NCI-H1092 (cell line): ENCODE measurements at regions not wholly inside any gene's neighbourhood (a gene's known extent, or its start where the extent isn't known, plus 50 kb on each side); places are given as distances from the start of the nearest gene placed in this dataset.
"Not testable (repeated sequence)": the region's sequence is repeated elsewhere in the genome, so short reads cannot be mapped to it uniquely, and the experiment has no call there.

Source experiments
- DNase-seq: peaks from one replicate; lab custom pipeline; 2025; lab: John Stamatoyannopoulos, UW

DNA sequence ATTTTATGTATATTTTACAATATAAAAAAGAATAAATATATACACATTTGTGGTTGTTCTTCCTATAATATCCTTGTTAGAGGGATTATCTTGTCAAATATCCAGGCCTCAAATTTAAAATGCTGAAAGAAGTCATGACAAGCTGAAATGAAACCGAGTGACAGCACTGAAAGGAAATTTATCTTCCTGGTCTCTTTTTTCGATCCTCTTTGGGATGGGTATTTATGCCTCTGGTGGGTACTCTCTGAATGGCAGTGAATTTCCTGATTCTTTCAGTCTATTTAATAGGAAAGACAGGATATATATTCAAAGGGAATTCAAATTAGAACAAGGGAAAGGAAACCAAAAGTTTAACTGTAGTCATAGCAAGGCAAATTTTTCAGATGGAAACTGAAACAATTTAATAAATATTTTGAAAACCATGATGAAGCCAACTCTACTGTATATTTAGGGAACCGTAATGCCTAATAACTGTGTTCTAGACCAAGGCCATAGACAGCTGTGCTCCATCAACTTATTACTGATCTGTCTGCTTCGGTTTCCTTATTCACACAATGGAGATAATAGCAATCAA, 97.9 kb downstream of the DLEU7 start:
- DNase-seq: no peak

DNA sequence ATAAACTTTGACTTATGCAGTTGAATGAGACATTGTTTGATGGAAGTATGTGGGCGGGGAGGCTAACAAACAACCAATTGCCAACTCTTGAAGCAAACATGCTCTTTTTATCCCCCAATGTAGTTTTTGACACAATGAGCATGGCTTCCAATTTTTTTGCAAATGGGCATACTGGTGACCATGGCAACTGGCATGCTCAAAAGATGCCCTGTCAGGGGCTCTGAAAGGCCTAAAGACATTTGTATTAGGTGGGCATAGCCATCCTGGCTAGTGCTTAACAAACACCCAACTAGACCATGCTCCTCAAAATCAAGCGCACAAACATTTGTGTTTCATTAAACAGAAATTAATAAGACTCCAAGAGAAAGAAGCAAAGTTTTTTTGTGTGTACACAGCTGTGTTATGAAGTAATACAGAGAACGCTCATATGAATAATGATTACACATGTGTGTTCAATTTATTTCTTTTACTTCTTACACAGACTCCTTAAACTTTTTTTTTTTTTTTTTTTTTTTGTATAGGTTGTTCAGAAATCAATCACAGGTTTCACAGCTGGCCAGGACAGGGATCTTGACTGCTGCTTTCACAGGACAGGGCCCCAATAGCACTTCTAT, 95.6 kb downstream of the DLEU7 start:
- DNase-seq: no peak

DNA sequence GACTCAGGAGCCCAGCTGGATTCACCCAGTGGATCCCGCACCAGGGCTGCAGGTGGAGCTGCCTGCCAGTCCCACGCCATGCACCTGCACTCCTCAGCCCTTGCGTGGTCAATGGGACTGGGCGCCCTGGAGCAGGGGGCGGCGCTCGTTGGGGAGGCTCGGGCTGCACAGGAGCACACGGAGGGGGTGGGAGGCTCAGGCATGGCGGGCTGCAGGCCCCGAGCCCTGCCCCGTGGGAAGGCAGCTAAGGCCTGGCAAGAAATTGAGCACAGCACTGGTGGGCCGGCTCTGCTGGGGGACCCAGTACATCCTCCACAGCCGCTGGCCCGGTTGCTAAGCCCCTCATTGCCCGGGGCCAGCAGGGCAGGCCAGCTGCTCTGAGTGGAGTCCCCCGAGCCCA, 90.3 kb downstream of the DLEU7 start:
- not testable (repeated sequence) for DNase-seq

DNA sequence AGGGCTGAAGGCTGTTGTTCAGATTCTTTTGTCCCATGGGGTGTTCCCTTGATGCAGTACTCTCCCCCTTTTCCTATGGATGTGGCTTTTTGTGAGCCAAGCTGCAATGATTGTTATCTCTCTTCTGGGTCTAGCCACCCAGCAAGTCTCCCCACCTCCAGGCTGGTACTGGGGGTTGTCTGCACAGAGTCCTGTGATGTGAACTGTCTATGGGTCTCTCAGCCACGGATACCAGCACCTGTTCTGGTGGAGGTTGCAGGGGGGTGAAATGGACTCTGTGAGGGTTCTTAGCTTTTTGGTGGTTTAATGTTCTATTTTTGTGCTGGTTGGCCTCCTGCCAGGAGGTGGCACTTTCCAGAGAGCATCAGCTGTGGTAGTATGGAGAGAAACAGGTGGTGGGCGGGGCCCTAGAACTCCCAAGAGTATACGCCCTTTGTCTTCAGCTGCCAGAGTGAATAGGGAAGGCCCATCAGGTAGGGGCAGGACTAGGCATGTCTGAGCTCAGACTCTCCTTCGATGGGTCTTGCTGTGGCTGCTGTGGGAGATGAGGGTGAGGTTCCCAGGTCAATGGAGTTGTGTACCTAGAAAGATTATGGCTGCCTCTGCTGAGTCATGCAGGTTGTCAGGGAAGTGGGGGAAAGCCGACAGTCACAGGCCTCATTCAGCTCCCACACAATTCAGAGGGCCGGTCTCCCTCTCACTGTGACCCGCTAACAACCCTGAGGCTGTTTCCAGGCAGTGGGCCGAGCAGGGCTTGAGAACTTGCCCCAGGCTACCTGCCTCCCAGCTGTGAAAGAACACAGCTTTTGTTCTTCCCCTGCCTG, 87.4 kb downstream of the DLEU7 start:
- DNase-seq: not testable (repeated sequence)

DNA sequence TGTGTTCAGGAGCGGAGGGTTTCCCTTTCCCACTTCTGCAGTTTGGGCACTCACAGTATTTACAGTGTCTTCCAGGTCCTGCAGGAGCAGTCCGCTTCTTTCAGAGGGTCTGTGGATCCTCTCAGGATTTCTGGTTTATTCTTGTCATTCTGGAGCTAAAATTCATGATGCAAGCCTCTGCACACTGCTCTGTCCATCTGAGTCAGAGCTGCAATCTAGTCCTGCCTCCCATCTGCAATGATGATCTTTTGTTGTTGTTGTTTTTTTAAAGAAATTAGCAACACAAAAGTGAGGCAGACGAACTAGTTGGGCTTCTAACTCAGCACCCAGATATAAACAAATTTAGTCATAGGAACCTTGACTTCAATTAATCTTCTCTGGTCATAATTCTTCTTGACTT, 86.5 kb downstream of the DLEU7 start:
- no peak for DNase-seq

DNA sequence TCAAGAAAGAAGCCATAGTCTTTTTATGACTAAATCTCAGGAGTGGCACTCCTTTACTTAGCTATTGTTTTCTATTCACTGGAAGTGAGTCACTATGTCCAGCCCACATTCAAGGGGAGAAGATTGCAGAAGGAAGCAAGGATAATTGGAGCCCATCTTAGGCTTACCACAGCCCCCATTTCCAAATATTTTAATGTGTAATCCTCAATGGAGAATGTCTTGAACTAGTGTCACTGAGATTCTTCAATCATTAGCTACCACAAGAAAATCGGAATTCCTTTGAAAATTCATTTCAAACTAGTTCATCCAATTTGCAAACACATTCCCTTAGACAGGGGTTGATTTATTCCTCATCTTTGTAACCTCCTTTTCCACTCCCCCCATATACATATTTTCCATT, 84.7 kb downstream of the DLEU7 start:
- DNase-seq: no peak

DNA sequence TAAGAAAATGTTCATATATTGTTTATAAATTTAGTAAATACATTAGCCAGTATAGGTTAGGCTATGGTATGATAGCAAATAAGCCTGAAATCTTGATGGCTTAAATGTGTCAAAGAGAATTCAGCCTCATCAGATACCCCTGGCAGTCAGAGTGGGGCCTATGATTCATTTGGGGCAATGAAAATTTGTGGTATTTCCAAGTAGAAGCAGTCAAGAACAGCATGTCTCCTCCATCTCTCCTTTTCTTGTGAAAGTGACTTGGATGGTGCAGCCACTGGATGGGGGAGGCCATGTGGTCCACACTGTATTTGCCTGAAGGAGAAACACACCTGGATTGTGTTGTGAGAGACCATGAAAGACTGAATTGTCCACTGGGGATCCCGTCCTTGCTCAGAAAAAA, 82.7 kb downstream of the DLEU7 start:
- DNase-seq: no peak

DNA sequence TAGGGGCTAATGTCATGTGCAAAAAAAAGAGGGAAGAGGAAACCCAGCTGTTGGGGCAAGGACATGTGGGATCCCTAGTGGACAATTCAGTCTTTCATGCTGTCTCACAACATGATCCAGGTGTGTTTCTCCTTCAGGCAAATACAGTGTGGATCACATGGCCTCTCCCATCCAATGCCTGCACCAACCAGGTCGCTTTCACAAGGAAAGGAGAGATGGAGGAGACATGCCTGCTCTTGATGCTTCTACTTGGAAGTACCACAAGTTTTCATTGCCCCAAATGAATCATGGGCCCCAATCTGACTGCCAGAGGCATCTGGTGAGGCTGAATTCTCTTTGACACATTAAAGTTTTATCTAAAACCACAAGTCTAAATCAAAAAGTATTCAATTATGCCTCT, 82.1 kb downstream of the DLEU7 start:
- no peak for DNase-seq

DNA sequence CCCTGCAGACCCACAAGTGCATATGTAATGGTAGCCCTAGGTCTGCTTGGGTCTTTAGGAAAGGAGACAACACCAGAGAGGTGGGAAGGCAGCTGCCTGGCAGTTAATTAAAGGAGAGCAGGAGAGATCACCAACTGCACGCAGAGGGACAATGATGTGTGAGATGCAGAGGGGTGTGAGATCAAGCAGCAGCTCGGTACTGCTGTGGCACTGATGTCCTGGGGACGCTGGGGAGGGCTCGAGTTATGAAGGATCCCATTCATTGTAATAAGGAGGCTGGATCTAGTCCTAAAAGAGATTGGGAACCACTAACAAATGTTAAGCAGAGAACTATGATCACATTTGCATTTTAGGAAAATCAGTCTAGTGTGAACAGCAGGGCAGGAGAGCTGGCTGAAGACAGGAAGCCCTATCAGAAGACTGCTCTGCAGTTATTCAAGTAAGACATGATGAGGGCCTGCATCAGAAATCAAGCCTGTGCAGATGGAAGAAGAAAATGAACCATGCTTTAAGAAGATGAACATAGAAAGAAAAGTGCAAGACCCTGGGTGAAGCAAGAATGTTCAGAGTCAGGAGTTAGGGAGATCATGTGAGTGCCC, 80.4 kb downstream of the DLEU7 start:
- no peak for DNase-seq

DNA sequence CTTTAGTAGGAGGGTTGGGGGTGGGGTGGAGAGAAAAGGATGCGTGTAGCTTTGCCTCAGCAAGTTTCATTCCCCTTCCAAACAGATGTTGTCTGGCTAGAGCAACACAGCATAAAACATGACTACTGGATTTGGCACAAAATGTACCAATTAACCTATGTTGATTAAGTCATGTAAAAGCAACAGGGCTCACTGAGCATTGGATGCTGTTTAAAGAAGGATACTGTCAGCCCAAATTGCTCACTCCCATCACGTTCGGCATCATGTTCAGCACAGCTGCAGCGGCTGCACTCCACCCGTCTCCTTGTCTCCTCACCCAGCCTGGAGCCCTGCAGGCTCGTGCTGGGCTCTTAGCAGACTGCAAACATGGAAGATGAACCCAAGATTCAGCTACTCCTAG, 77.5 kb downstream of the DLEU7 start:
- no peak for DNase-seq

DNA sequence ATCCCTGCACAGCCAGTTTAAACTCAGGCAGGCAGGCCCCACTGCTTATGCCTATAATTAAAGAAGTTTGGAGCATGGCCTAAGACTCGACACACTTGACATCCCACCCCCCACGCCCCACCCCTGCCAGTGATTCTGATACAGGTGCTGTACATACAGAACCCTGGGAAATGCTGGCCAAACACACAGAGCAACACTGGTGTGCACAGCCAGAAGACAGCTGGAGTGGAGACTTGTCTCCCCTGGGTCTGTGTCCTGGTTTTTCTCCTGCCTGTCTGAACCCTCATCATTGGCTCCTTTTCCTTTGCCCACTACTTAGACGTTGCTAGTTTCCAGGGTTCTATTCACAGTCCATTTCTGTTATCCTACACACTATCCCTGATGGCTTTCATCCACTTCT, 76.8 kb downstream of the DLEU7 start:
- no peak for DNase-seq

DNA sequence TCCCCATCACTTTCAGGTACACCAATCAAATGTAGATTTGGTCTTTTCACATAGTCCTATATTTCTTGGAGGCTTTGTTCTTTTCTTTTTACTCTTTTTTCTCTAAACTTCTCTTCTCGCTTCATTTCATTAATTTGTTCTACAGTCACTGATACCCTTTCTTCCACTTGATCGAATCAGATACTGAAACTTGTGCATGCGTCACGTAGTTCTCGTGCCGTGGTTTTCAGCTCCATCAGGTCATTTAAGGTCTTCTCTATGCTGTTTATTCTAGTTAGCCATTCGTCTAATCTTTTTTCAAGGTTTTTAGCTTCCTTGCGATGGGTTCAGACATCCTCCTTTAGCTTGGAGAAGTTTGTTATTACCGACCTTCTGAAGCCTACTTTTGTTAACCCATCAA, 70.6 kb downstream of the DLEU7 start:
- DNase-seq: not testable (repeated sequence)
